NCI-H146 (cell line): ENCODE measurements at regions not wholly inside any gene's neighbourhood (a gene's known extent, or its start where the extent isn't known, plus 50 kb on each side); places are given as distances from the start of the nearest gene placed in this dataset.
"Not testable (repeated sequence)": the region's sequence is repeated elsewhere in the genome, so short reads cannot be mapped to it uniquely, and the experiment has no call there.

Source experiments
- DNase-seq: peaks from one replicate; lab custom pipeline; 2025; lab: John Stamatoyannopoulos, UW

- DNase-seq: no peak
These were observed 885.7 kb downstream of the PLA2G4A start for GRCh38 chr1:187714470-187714869.

- DNase-seq: no peak
These were observed 886.7 kb downstream of the PLA2G4A start for GRCh38 chr1:187715483-187715882.

GRCh38 chr1:187716160-187716559 is 887.4 kb downstream of the PLA2G4A start:
- no peak for DNase-seq

GRCh38 chr1:187718527-187718926 is 889.8 kb downstream of the PLA2G4A start:
- DNase-seq: no peak

- peak; percentile 4 for DNase-seq
These were observed 892.5 kb downstream of the PLA2G4A start for GRCh38 chr1:187721216-187721615.

GRCh38 chr1:187725216-187725615 is 896.5 kb downstream of the PLA2G4A start:
- no peak for DNase-seq

GRCh38 chr1:187733232-187733631 is 904.5 kb downstream of the PLA2G4A start:
- DNase-seq: no peak

GRCh38 chr1:187734427-187734826 is 905.7 kb downstream of the PLA2G4A start:
- DNase-seq: no peak

- no peak for DNase-seq
These were observed 915.9 kb downstream of the PLA2G4A start for GRCh38 chr1:187744665-187745064.

- no peak for DNase-seq
These were observed 926.8 kb downstream of the PLA2G4A start for GRCh38 chr1:187755536-187755935.

- not testable (repeated sequence) for DNase-seq
These were observed 927.9 kb downstream of the PLA2G4A start for GRCh38 chr1:187756684-187757083.

GRCh38 chr1:187759825-187760333 is 931.1 kb downstream of the PLA2G4A start:
- no peak for DNase-seq

- no peak for DNase-seq
These were observed 933.4 kb downstream of the PLA2G4A start for GRCh38 chr1:187762118-187762517.

- no peak for DNase-seq
These were observed 934.7 kb downstream of the PLA2G4A start for GRCh38 chr1:187763465-187763864.

- DNase-seq: no peak
These were observed 935.2 kb downstream of the PLA2G4A start for GRCh38 chr1:187763976-187764375.

GRCh38 chr1:187771396-187771795 is 942.6 kb downstream of the PLA2G4A start:
- DNase-seq: no peak

- no peak for DNase-seq
These were observed 944.4 kb downstream of the PLA2G4A start for GRCh38 chr1:187773168-187773567.

- DNase-seq: no peak
These were observed 959.0 kb downstream of the PLA2G4A start for GRCh38 chr1:187787736-187788135.

GRCh38 chr1:187788718-187789117 is 960.0 kb downstream of the PLA2G4A start:
- peak; percentile 57 for DNase-seq

GRCh38 chr1:187790724-187791123 is 962.0 kb downstream of the PLA2G4A start:
- no peak for DNase-seq

GRCh38 chr1:187794561-187794960 is 965.8 kb downstream of the PLA2G4A start:
- peak; percentile 16 for DNase-seq

GRCh38 chr1:187809549-187809948 is 980.8 kb downstream of the PLA2G4A start:
- no peak for DNase-seq

GRCh38 chr1:187816646-187817045 is 987.9 kb downstream of the PLA2G4A start:
- no peak for DNase-seq

- no peak for DNase-seq
These were observed 989.0 kb downstream of the PLA2G4A start for GRCh38 chr1:187817782-187818181.

GRCh38 chr1:187819086-187819485 is 990.3 kb downstream of the PLA2G4A start:
- DNase-seq: no peak
